H9 (cell line): ENCODE measurements at regions not wholly inside any gene's neighbourhood (a gene's known extent, or its start where the extent isn't known, plus 50 kb on each side); places are given as distances from the start of the nearest gene placed in this dataset.

ENCODE experiments used
- DNase-seq: peaks from one replicate; pipeline ENCODE4 v3.0.0-alpha.2; 2017
- H2AFZ ChIP-seq: one replicate; pipeline ENCODE4 v1.6.1; 2013; ENCODE audit warnings: mild to moderate bottlenecking, low read length, control low read depth, moderate library complexity
- H2AK5ac ChIP-seq: 2 replicates; pipeline ENCODE4 v1.6.1; 2013; ENCODE audit warnings: low read length, control low read depth, mixed read lengths; ENCODE audit not compliant: insufficient read length
- H2BK120ac ChIP-seq: one replicate; pipeline ENCODE4 v1.6.1; 2013; ENCODE audit warnings: low read depth, mild to moderate bottlenecking, low read length, control low read depth, inconsistent platforms; ENCODE audit not compliant: poor library complexity, severe bottlenecking
- H2BK12ac ChIP-seq: 2 replicates; pipeline ENCODE4 v1.6.1; 2013; ENCODE audit warnings: low read length, control low read depth, mixed read lengths, low read depth; ENCODE audit not compliant: insufficient read length
- H2BK15ac ChIP-seq: 2 replicates; pipeline ENCODE4 v1.6.1; 2013; ENCODE audit warnings: low read depth, low read length, control low read depth
- H2BK20ac ChIP-seq: one replicate; pipeline ENCODE4 v1.6.1; 2013; ENCODE audit warnings: low read depth, mild to moderate bottlenecking, low read length, control low read depth, inconsistent platforms; ENCODE audit not compliant: poor library complexity, severe bottlenecking
- H2BK5ac ChIP-seq: 2 replicates; pipeline ENCODE4 v1.6.1; 2013; ENCODE audit warnings: low read length, control low read depth, mixed read lengths; ENCODE audit not compliant: insufficient read length
- H3K14ac ChIP-seq: 2 replicates; pipeline ENCODE4 v1.6.1; 2013; ENCODE audit warnings: low read length, control low read depth; ENCODE audit not compliant: insufficient read depth
- H3K18ac ChIP-seq: 2 replicates; pipeline ENCODE4 v1.6.1; 2013; ENCODE audit warnings: low read depth, mild to moderate bottlenecking, mixed read lengths, low read length, control low read depth; ENCODE audit not compliant: insufficient read length
- H3K23ac ChIP-seq: 2 replicates; pipeline ENCODE4 v1.6.1; 2013; ENCODE audit warnings: low read length, control low read depth, mixed read lengths, low read depth; ENCODE audit not compliant: insufficient read length
- H3K23me2 ChIP-seq: 2 replicates; pipeline ENCODE4 v1.6.1; 2013; ENCODE audit warnings: low read depth, mild to moderate bottlenecking, mixed read lengths, low read length, control low read depth; ENCODE audit not compliant: insufficient read length, poor library complexity, severe bottlenecking
- H3K27ac ChIP-seq: 2 replicates; pipeline ENCODE4 v1.5.1; 2013; ENCODE audit warnings: low read length, control low read depth, mixed read lengths, low read depth; ENCODE audit not compliant: insufficient read length
- H3K27me3 ChIP-seq: 2 replicates; pipeline ENCODE4 v1.6.1; 2013; ENCODE audit warnings: low read length, control low read depth, inconsistent platforms; ENCODE audit not compliant: insufficient read depth
- H3K4ac ChIP-seq: 2 replicates; pipeline ENCODE4 v1.6.1; 2013; ENCODE audit warnings: low read depth, mild to moderate bottlenecking, control low read depth, inconsistent platforms, low read length, moderate library complexity
- H3K4me1 ChIP-seq: 2 replicates; pipeline ENCODE4 v1.6.1; 2013; ENCODE audit warnings: low read length, control low read depth, inconsistent platforms; ENCODE audit not compliant: insufficient read depth
- H3K4me2 ChIP-seq: 2 replicates; pipeline ENCODE4 v1.6.1; 2013; ENCODE audit warnings: low read length, control low read depth, mixed read lengths; ENCODE audit not compliant: insufficient read length, insufficient read depth
- H3K56ac ChIP-seq: 2 replicates; pipeline ENCODE4 v1.6.1; 2013; ENCODE audit warnings: low read depth, mild to moderate bottlenecking, mixed read lengths, low read length, control low read depth; ENCODE audit not compliant: insufficient read length
- H3K79me1 ChIP-seq: 2 replicates; pipeline ENCODE4 v1.6.1; 2013; ENCODE audit warnings: low read depth, mild to moderate bottlenecking, moderate library complexity, low read length, control low read depth, inconsistent platforms; ENCODE audit not compliant: insufficient read depth, poor library complexity, severe bottlenecking
- H3K79me2 ChIP-seq: 2 replicates; pipeline ENCODE4 v1.6.1; 2013; ENCODE audit warnings: low read length, control low read depth, inconsistent platforms; ENCODE audit not compliant: insufficient read depth
- H3K9ac ChIP-seq: 2 replicates; pipeline ENCODE4 v1.6.1; 2013; ENCODE audit warnings: low read length, control low read depth, mixed read lengths; ENCODE audit not compliant: insufficient read length; ENCODE audit errors: extremely low read depth
- H3K9me3 ChIP-seq: one replicate; pipeline ENCODE4 v1.6.1; 2013; ENCODE audit warnings: low read depth, low read length, inconsistent platforms; ENCODE audit not compliant: control insufficient read depth
- H3T11ph ChIP-seq: one replicate; pipeline ENCODE4 v1.6.1; 2013; ENCODE audit warnings: mild to moderate bottlenecking, low read length, control low read depth, inconsistent platforms
- H4K20me1 ChIP-seq: one replicate; pipeline ENCODE4 v1.6.1; 2013; ENCODE audit not compliant: control insufficient read depth, insufficient read length, insufficient read depth
- H4K5ac ChIP-seq: 2 replicates; pipeline ENCODE4 v1.6.1; 2013; ENCODE audit warnings: low read depth, mild to moderate bottlenecking, mixed read lengths, low read length, control low read depth; ENCODE audit not compliant: insufficient read length
- H4K8ac ChIP-seq: replicated peaks from 2 replicates; pipeline ENCODE4 v1.6.1; 2013; ENCODE audit warnings: low read length, control low read depth, mixed read lengths, low read depth; ENCODE audit not compliant: insufficient read length
- H4K91ac ChIP-seq: 2 replicates; pipeline ENCODE4 v1.6.1; 2013; ENCODE audit warnings: low read depth, mild to moderate bottlenecking, moderate library complexity, mixed read lengths, low read length, control low read depth; ENCODE audit not compliant: insufficient read length
- H3K27ac Mint-ChIP-seq, 3 experiments: 2 replicates in 2 of 3; 3 replicates in 1 of 3; pipeline ENCODE4 v1.8.0; 2020 to 2021; ENCODE audit warnings: mixed read lengths in 3 of 3, mild to moderate bottlenecking in 1 of 3, moderate library complexity in 1 of 3
- H3K27me3 Mint-ChIP-seq: 2 replicates; pipeline ENCODE4 v1.8.0; 2021; ENCODE audit warnings: low read depth, mild to moderate bottlenecking, moderate library complexity, mixed read lengths
- H3K36me3 Mint-ChIP-seq, 3 experiments: 2 replicates in 2 of 3; 3 replicates in 1 of 3; pipeline ENCODE4 v1.8.0; 2020 to 2021; ENCODE audit warnings: low read depth in 3 of 3, mixed read lengths in 3 of 3; ENCODE audit not compliant: insufficient read depth in 1 of 3
- H3K4me1 Mint-ChIP-seq, 2 experiments: 2 replicates each; pipeline ENCODE4 v1.8.0; 2020; ENCODE audit warnings: mixed read lengths in 2 of 2
- H3K4me3 Mint-ChIP-seq, 2 experiments: 2 replicates in 1 of 2; 3 replicates in 1 of 2; pipeline ENCODE4 v1.8.0; 2020 to 2021; ENCODE audit warnings: mild to moderate bottlenecking in 2 of 2, mixed read lengths in 2 of 2, moderate library complexity in 1 of 2
- H3K9me3 Mint-ChIP-seq, 2 experiments: 2 replicates in 1 of 2; 3 replicates in 1 of 2; pipeline ENCODE4 v1.8.0; 2020; ENCODE audit warnings: mild to moderate bottlenecking in 2 of 2, mixed read lengths in 2 of 2, moderate library complexity in 1 of 2
- TF ChIP-seq, protein P1 (sequence below): fragments of 200-600 bp; sonication (generic); conservative IDR thresholded peaks from 3 replicates; pipeline ENCODE4 v1.8.0; 2021; ENCODE audit warnings: antibody characterized with exemption, mild to moderate bottlenecking

DNA sequence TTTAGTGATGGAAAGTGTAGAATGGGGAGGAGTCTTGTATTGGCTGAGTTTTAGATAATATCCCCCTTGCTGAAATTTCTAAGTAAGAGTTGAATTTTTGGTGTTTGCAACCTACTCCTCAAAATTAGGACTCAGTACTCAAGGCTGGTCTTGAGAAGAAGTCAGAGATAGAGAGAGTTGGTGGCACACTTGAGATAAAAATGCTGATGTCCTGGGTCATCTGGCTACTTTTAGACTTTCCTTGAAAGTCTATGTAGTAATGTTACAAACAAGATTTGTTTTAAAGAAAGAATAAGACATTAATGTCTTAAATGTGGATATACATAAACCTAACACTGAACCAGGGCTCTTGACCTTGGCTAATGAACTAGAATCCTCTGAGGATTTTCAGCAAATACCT lies 62.5 kb upstream of the MLIP start:
- Histone ChIP-seq H3K14ac (no peak overlapping the region), H3K27me3 (no peaks in the 10 kb centered on the region), H3K27ac (no peak overlapping the region), H3K4me1 (no peaks in the 10 kb centered on the region), H4K91ac (no peak overlapping the region), H4K5ac (no peak overlapping the region), H2BK5ac (no peak overlapping the region), H2AFZ (no peak overlapping the region), H3K79me1 (no peaks in the 10 kb centered on the region), H3K9me3 (no peaks in the 10 kb centered on the region), H4K20me1 (no peaks in the 10 kb centered on the region), H2AK5ac (no peak overlapping the region), H3K18ac (no peak overlapping the region), H2BK15ac (no peak overlapping the region), H2BK120ac (no peak overlapping the region), H3K4ac (no peak overlapping the region), H3K23me2 (no peaks in the 10 kb centered on the region), H3T11ph (no peak overlapping the region), H4K8ac (no peak overlapping the region), H3K23ac (no peak overlapping the region), H2BK12ac (no peak overlapping the region), H3K79me2 (no peaks in the 10 kb centered on the region), H3K9ac (no peak overlapping the region), H3K4me2 (no peak overlapping the region), H3K56ac (no peak overlapping the region), H2BK20ac (no peak overlapping the region)
- Mint-ChIP-seq H3K27ac (no peak overlapping the region), H3K4me1 (peaks cover 0 to 4% of the 10 kb centered on the region in 2 experiments; a peak in 1 of 4 replicates), H3K36me3 (no peaks in the 10 kb centered on the region), H3K27me3 (no peaks in the 10 kb centered on the region), H3K4me3 (no peak overlapping the region), H3K9me3 (no peaks in the 10 kb centered on the region)
- no peak for DNase-seq
- TF ChIP-seq, protein P1, sequence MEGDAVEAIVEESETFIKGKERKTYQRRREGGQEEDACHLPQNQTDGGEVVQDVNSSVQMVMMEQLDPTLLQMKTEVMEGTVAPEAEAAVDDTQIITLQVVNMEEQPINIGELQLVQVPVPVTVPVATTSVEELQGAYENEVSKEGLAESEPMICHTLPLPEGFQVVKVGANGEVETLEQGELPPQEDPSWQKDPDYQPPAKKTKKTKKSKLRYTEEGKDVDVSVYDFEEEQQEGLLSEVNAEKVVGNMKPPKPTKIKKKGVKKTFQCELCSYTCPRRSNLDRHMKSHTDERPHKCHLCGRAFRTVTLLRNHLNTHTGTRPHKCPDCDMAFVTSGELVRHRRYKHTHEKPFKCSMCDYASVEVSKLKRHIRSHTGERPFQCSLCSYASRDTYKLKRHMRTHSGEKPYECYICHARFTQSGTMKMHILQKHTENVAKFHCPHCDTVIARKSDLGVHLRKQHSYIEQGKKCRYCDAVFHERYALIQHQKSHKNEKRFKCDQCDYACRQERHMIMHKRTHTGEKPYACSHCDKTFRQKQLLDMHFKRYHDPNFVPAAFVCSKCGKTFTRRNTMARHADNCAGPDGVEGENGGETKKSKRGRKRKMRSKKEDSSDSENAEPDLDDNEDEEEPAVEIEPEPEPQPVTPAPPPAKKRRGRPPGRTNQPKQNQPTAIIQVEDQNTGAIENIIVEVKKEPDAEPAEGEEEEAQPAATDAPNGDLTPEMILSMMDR, result no peak
